Neural progenitor cell (in vitro differentiated cells): ENCODE measurements at regions not wholly inside any gene's neighbourhood (a gene's known extent, or its start where the extent isn't known, plus 50 kb on each side); places are given as distances from the start of the nearest gene placed in this dataset.

ENCODE experiments used
- DNase-seq: peaks from one replicate; pipeline ENCODE4 v3.0.0-alpha.2; 2016; ENCODE audit warnings: low spot score
- H2AFZ ChIP-seq: fragments of 200-600 bp; sonication (generic); replicated peaks from 2 replicates; pipeline ENCODE4 v1.6.1; 2016; ENCODE audit warnings: antibody characterized with exemption
- H3F3A ChIP-seq: fragments of 200-600 bp; sonication (generic); 2 replicates; pipeline ENCODE4 v1.6.1; 2016; ENCODE audit warnings: antibody characterized with exemption, low read depth
- H3K27ac ChIP-seq: fragments of 200-600 bp; sonication (generic); 2 replicates; pipeline ENCODE4 v1.5.1; 2016; ENCODE audit warnings: mild to moderate bottlenecking
- H3K27me3 ChIP-seq: fragments of 200-600 bp; sonication (generic); 2 replicates; pipeline ENCODE4 v1.6.1; 2016; ENCODE audit warnings: mild to moderate bottlenecking, moderate library complexity
- H3K36me3 ChIP-seq: fragments of 200-600 bp; sonication (generic); 2 replicates; pipeline ENCODE4 v1.5.1; 2016
- H3K4me1 ChIP-seq: fragments of 200-600 bp; sonication (generic); 2 replicates; pipeline ENCODE4 v1.6.1; 2016; ENCODE audit warnings: mixed run types
- H3K4me2 ChIP-seq: fragments of 200-600 bp; sonication (generic); 2 replicates; pipeline ENCODE4 v1.6.1; 2016
- H3K4me3 ChIP-seq: fragments of 200-600 bp; sonication (generic); 2 replicates; pipeline ENCODE4 v1.5.1; 2016
- H3K79me2 ChIP-seq: fragments of 200-600 bp; sonication (generic); 2 replicates; pipeline ENCODE4 v1.6.1; 2016; ENCODE audit warnings: low read depth
- H3K9ac ChIP-seq: fragments of 200-600 bp; sonication (generic); 2 replicates; pipeline ENCODE4 v1.6.1; 2016
- H3K9me3 ChIP-seq: fragments of 200-600 bp; sonication (generic); 2 replicates; pipeline ENCODE4 v1.5.1; 2016; ENCODE audit warnings: low read depth
- H4K20me1 ChIP-seq: fragments of 200-600 bp; sonication (generic); 2 replicates; pipeline ENCODE4 v1.6.1; 2016; ENCODE audit warnings: low read depth
- H3K27ac Mint-ChIP-seq: 3 replicates; pipeline ENCODE4 v1.8.0; 2021; ENCODE audit warnings: mixed read lengths
- H3K27me3 Mint-ChIP-seq: 2 replicates; pipeline ENCODE4 v1.8.0; 2022; ENCODE audit warnings: low read depth, mild to moderate bottlenecking, inconsistent platforms, moderate library complexity, mixed read lengths; ENCODE audit not compliant: insufficient read depth
- H3K36me3 Mint-ChIP-seq: 3 replicates; pipeline ENCODE4 v1.8.0; 2021; ENCODE audit warnings: mixed read lengths
- H3K4me1 Mint-ChIP-seq: 3 replicates; pipeline ENCODE4 v1.8.0; 2021; ENCODE audit warnings: mixed read lengths
- H3K4me3 Mint-ChIP-seq: 3 replicates; pipeline ENCODE4 v1.8.0; 2021; ENCODE audit warnings: mild to moderate bottlenecking, moderate library complexity, mixed read lengths
- H3K9me3 Mint-ChIP-seq: 3 replicates; pipeline ENCODE4 v1.8.0; 2020; ENCODE audit warnings: mixed read lengths
- EZH2 ChIP-seq: fragments of 200-600 bp; sonication (generic); IDR thresholded peaks from 2 replicates; pipeline ENCODE4 v1.6.1; 2017; ENCODE audit warnings: antibody characterized with exemption, mild to moderate bottlenecking, moderate library complexity
- EZH2phosphoT487 ChIP-seq: fragments of 200-600 bp; sonication (generic); IDR thresholded peaks from 2 replicates; pipeline ENCODE4 v1.6.1; 2017; ENCODE audit warnings: antibody characterized with exemption
- TF ChIP-seq, protein P1 (sequence below): fragments of 200-600 bp; sonication (generic); IDR thresholded peaks from 2 replicates; pipeline ENCODE4 v1.5.1; 2017; ENCODE audit warnings: antibody characterized with exemption, mild to moderate bottlenecking

DNA sequence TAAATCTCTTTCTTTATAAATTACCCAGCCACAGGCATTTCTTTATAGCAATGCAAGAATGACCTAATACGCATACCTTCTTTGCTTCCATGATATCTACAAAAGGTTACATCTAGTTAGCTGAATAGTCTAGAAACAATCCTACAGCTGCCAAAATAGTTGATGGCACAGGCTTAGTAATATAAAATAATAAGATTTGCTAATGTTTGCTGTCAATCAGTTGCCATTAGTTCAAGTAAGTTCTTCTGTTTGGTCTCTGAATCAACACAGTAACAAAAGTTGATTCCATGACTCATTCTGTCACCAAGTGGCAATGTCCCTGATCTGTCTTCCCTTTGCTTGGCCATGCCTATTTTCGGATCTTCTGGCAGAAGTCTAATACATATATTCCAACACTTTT, 470.2 kb downstream of the SPRY1 start:
- no peaks in the 10 kb centered on the region for H3K36me3 ChIP-seq
- H3K27ac Mint-ChIP-seq, result no peak overlapping the region

DNA sequence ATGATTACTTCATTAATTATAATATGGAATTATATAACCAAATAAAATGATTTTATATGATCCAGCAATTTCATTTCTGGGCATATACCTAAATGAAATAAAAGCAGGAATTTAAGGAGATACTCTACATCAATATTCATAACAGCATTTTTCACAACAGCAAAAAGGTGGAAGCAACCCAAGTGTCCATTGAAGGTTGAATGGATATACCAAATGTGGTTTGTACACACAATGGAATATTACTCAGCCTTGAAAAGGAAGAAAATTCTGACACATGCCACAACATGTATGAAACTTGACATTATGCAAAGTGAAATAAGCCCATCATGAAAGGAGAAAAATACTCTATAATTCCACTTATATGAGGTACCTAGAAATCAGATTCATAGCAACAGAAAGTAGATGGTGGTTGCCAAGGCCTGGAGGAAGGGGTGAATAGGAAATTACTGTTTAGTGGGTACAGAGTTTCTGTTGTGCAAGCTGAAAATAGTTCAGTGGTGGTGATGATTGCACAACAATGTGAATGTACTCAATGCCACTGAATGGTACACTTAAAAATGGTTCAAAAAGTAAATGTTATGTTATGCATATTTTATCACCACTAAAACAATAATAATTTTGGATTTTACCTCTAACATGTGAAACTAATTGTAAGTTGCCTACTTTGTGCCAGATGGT, 471.5 kb downstream of the SPRY1 start:
- Histone ChIP-seq H4K20me1 (no peaks in the 10 kb centered on the region), H3K4me1 (no peaks in the 10 kb centered on the region), H3K36me3 (no peaks in the 10 kb centered on the region), H3K9ac (no peak overlapping the region), H3K79me2 (no peaks in the 10 kb centered on the region), H3K4me3 (no peak overlapping the region), H3K27me3 (no peaks in the 10 kb centered on the region), H3F3A (no peaks in the 10 kb centered on the region), H3K9me3 (no peaks in the 10 kb centered on the region), H3K27ac (no peak overlapping the region), H2AFZ (no peak overlapping the region), H3K4me2 (no peak overlapping the region)
- peaks cover 3% of the 10 kb centered on the region for H3K27me3 Mint-ChIP-seq
- H3K4me3 Mint-ChIP-seq, result no peak overlapping the region
- peaks cover 12% of the 10 kb centered on the region for H3K9me3 Mint-ChIP-seq
- no peak for TF ChIP-seq EZH2
- TF ChIP-seq, protein P1, sequence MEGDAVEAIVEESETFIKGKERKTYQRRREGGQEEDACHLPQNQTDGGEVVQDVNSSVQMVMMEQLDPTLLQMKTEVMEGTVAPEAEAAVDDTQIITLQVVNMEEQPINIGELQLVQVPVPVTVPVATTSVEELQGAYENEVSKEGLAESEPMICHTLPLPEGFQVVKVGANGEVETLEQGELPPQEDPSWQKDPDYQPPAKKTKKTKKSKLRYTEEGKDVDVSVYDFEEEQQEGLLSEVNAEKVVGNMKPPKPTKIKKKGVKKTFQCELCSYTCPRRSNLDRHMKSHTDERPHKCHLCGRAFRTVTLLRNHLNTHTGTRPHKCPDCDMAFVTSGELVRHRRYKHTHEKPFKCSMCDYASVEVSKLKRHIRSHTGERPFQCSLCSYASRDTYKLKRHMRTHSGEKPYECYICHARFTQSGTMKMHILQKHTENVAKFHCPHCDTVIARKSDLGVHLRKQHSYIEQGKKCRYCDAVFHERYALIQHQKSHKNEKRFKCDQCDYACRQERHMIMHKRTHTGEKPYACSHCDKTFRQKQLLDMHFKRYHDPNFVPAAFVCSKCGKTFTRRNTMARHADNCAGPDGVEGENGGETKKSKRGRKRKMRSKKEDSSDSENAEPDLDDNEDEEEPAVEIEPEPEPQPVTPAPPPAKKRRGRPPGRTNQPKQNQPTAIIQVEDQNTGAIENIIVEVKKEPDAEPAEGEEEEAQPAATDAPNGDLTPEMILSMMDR, result no peak
- no peak for TF ChIP-seq EZH2phosphoT487
- DNase-seq, result no peak
- H3K36me3 Mint-ChIP-seq, result no peaks in the 10 kb centered on the region
- no peak overlapping the region for H3K27ac Mint-ChIP-seq
- peaks cover 16% of the 10 kb centered on the region for H3K4me1 Mint-ChIP-seq

More for the DNA sequence above, 470.2 kb downstream of the SPRY1 start:
- Histone ChIP-seq H4K20me1 (no peaks in the 10 kb centered on the region), H3K4me2 (no peak overlapping the region), H2AFZ (no peak overlapping the region), H3K27ac (no peak overlapping the region), H3K4me3 (no peak overlapping the region), H3K27me3 (no peaks in the 10 kb centered on the region), H3K9ac (no peak overlapping the region), H3K79me2 (no peaks in the 10 kb centered on the region), H3K9me3 (no peaks in the 10 kb centered on the region), H3F3A (no peaks in the 10 kb centered on the region), H3K4me1 (no peaks in the 10 kb centered on the region)
- no peak for TF ChIP-seq EZH2
- TF ChIP-seq EZH2phosphoT487, result no peak
- TF ChIP-seq, protein P1, result no peak
- Mint-ChIP-seq H3K4me1 (peaks cover 13% of the 10 kb centered on the region), H3K36me3 (no peaks in the 10 kb centered on the region), H3K27me3 (peaks cover 3% of the 10 kb centered on the region), H3K9me3 (peaks cover 18% of the 10 kb centered on the region), H3K4me3 (no peak overlapping the region)
- no peak for DNase-seq

- DNase-seq, result no peak
- Histone ChIP-seq H3K9me3 (no peaks in the 10 kb centered on the region), H3K27me3 (no peaks in the 10 kb centered on the region), H3K9ac (no peak overlapping the region), H2AFZ (peak overlapping the region; percentile 28), H3K4me3 (no peak overlapping the region), H3K27ac (no peak overlapping the region), H3K4me2 (no peak overlapping the region), H3K36me3 (no peaks in the 10 kb centered on the region), H4K20me1 (no peaks in the 10 kb centered on the region), H3F3A (no peaks in the 10 kb centered on the region), H3K4me1 (no peaks in the 10 kb centered on the region), H3K79me2 (no peaks in the 10 kb centered on the region)
- Mint-ChIP-seq H3K36me3 (no peaks in the 10 kb centered on the region), H3K4me3 (no peak overlapping the region), H3K9me3 (peaks cover 12% of the 10 kb centered on the region), H3K27me3 (peaks cover 3% of the 10 kb centered on the region), H3K27ac (no peak overlapping the region), H3K4me1 (peaks cover 22% of the 10 kb centered on the region)
- TF ChIP-seq EZH2, result no peak
- no peak for TF ChIP-seq EZH2phosphoT487
- TF ChIP-seq, protein P1, result no peak
These were observed 473.0 kb downstream of the SPRY1 start for GRCh38 chr4:123869286-123870215.
